Panc1 (cell line): ENCODE measurements at regions not wholly inside any gene's neighbourhood (a gene's known extent, or its start where the extent isn't known, plus 50 kb on each side); places are given as distances from the start of the nearest gene placed in this dataset.

ENCODE experiments used
- ATAC-seq: fragments of 200-7000 bp; cut with Tn5 transposase; 2 replicates; pipeline ENCODE4 v1.9.1; 2020; ENCODE audit warnings: mild to moderate bottlenecking, moderate library complexity
- BruUV-seq: library from RNA; stranded (reverse); fragments of 400-500 nt; replicated peaks from 2 replicates; lab custom pipeline; 2021; lab: Mats Ljungman, UMichigan
- CTCF ChIA-PET: fragments of 300-600 bp; sonication (Branson Sonifier 250); formaldehyde crosslinking; loops from one replicate; lab custom pipeline; 2022; ENCODE audit warnings: antibody characterized with exemption; lab: Charles Lee
- POLR2A ChIA-PET: fragments of 300-600 bp; sonication (Branson Sonifier 250); formaldehyde crosslinking; loops from one replicate; lab custom pipeline; 2022; ENCODE audit warnings: antibody characterized with exemption; lab: Charles Lee
- DNase-seq: peaks from one replicate; pipeline ENCODE4 v3.0.0-alpha.2; 2010; ENCODE audit warnings: low read depth, low spot score
- H3K27ac ChIP-seq: 2 replicates; pipeline ENCODE4 v1.5.1; 2011; ENCODE audit warnings: mild to moderate bottlenecking, low read length, inconsistent platforms
- H3K27me3 ChIP-seq: fragments of 200-500 bp; sonication (Bioruptor generic); 2 replicates; pipeline ENCODE4 v1.6.0; 2014; ENCODE audit warnings: low read length, inconsistent platforms; ENCODE audit not compliant: control insufficient read depth, insufficient read depth
- H3K36me3 ChIP-seq: fragments of 200-500 bp; sonication (Bioruptor generic); 2 replicates; pipeline ENCODE4 v1.5.1; 2014; ENCODE audit warnings: inconsistent platforms, mild to moderate bottlenecking, low read length, moderate library complexity; ENCODE audit not compliant: control insufficient read depth, insufficient read depth
- H3K4me1 ChIP-seq: 2 replicates; pipeline ENCODE4 v1.5.1; 2011; ENCODE audit warnings: inconsistent platforms, mild to moderate bottlenecking, low read length, moderate library complexity; ENCODE audit not compliant: control insufficient read depth, insufficient read depth
- H3K4me3 ChIP-seq, 2 experiments: 2 replicates each; pipeline ENCODE4 v1.5.1; 2011 to 2012; ENCODE audit warnings: low read depth in 2 of 2, low read length in 2 of 2, mild to moderate bottlenecking in 2 of 2, inconsistent platforms in 1 of 2, moderate library complexity in 1 of 2
- H3K9me3 ChIP-seq: fragments of 200-500 bp; sonication (Bioruptor generic); 2 replicates; pipeline ENCODE4 v1.5.1; 2014; ENCODE audit warnings: low read depth, mild to moderate bottlenecking, inconsistent platforms, low read length, moderate library complexity; ENCODE audit not compliant: control insufficient read depth, insufficient read depth
- CTCF ChIP-seq: fragments of 450-650 bp; IDR thresholded peaks from 2 replicates; pipeline ENCODE4 v1.5.1; 2017; ENCODE audit warnings: mild to moderate bottlenecking
- POLR2AphosphoS5 ChIP-seq: IDR thresholded peaks from 2 replicates; pipeline ENCODE4 v1.6.1; 2012; ENCODE audit warnings: mild to moderate bottlenecking, low read depth, low read length, moderate library complexity
- REST ChIP-seq, 2 experiments: IDR thresholded peaks; 2 replicates each; pipeline ENCODE4 v1.6.1; 2011 to 2012; ENCODE audit warnings: low read depth in 2 of 2, control low read depth in 1 of 2, low read length in 1 of 2, mild to moderate bottlenecking in 1 of 2, moderate library complexity in 1 of 2; ENCODE audit not compliant: insufficient read depth in 1 of 2
- SIN3A ChIP-seq: IDR thresholded peaks from 2 replicates; pipeline ENCODE4 v1.6.1; 2012; ENCODE audit warnings: low read depth, mild to moderate bottlenecking, low read length, moderate library complexity, borderline replicate concordance; ENCODE audit not compliant: insufficient read depth
- TCF7L2 ChIP-seq: IDR thresholded peaks from 2 replicates; pipeline ENCODE4 v1.6.1; 2011; ENCODE audit warnings: mild to moderate bottlenecking, low read depth, low read length, inconsistent platforms
- in situ Hi-C: cut with HindIII; loops from 2 replicates; pipeline ENCODE4 v1.10.0; 2016; ENCODE audit warnings: low sequenced_read_pairs, low pct_unique_long_range_greater_than_20kb
- intact Hi-C: fragments of 100-400 bp; cut with micrococcal nuclease; formaldehyde crosslinking; loops from one replicate; pipeline ENCODE4 v1.10.0; 2022; ENCODE audit not compliant: unreplicated experiment

- no TSS peak for BruUV-seq
- Histone ChIP-seq H3K9me3 (no peaks in the 10 kb centered on the region), H3K36me3 (no peaks in the 10 kb centered on the region), H3K4me3 (no peak overlapping the region), H3K27me3 (no peaks in the 10 kb centered on the region), H3K4me1 (no peaks in the 10 kb centered on the region), H3K27ac (no peak overlapping the region)
- TF ChIP-seq CTCF, result no peak
- no peak for TF ChIP-seq TCF7L2
- TF ChIP-seq REST (IDR thresholded peaks at IDR 0.05; ENCODE audit: insufficient read depth in 1 of 2, low read depth in 2 of 2, low read length in 1 of 2), result no peak
- no peak for TF ChIP-seq POLR2AphosphoS5
- no peak for TF ChIP-seq SIN3A
- ATAC-seq (no peak), DNase-seq (no peak)
- ChIA-PET CTCF (interaction anchor here (1.3 kb wide), 1 partner anchor 199 kb away, joined by 3 read pairs; no protein-coding TSS in a partner anchor), POLR2A (no interaction called here)
- intact Hi-C loops (no loop called here), in situ Hi-C loops (no loop called here)
Observed at GRCh38 chr5:115375893-115376292, 79.4 kb upstream of the CCDC112 start.

- BruUV-seq, result no TSS peak
- in situ Hi-C loops, result no loop called here
- H3K36me3 ChIP-seq, result no peaks in the 10 kb centered on the region
- no peak overlapping the region for H3K27ac ChIP-seq
- DNase-seq (no peak), ATAC-seq (no peak)
- POLR2A ChIA-PET, result no interaction called here
- H3K27me3 ChIP-seq, result no peaks in the 10 kb centered on the region
- no peak overlapping the region for H3K4me3 ChIP-seq
- no peaks in the 10 kb centered on the region for H3K4me1 ChIP-seq
- no peak for TF ChIP-seq TCF7L2
- no peak for TF ChIP-seq REST (IDR thresholded peaks at IDR 0.05; ENCODE audit: insufficient read depth in 1 of 2, low read depth in 2 of 2, low read length in 1 of 2)
- TF ChIP-seq POLR2AphosphoS5, result no peak
- CTCF ChIA-PET, result no interaction called here
- H3K9me3 ChIP-seq, result no peaks in the 10 kb centered on the region
- intact Hi-C loops, result no loop called here
Observed at GRCh38 chr5:115374057-115374775, 77.8 kb upstream of the CCDC112 start.
